GM19468 (cell line): ENCODE measurements at regions not wholly inside any gene's neighbourhood (a gene's known extent, or its start where the extent isn't known, plus 50 kb on each side); places are given as distances from the start of the nearest gene placed in this dataset.
"Not testable (repeated sequence)": the region's sequence is repeated elsewhere in the genome, so short reads cannot be mapped to it uniquely, and the experiment has no call there.

Source experiments
- ATAC-seq: cut with Tn5 transposase; IDR thresholded peaks from one replicate; pipeline ENCODE4 v1.9.1; 2021; ENCODE audit warnings: mild to moderate bottlenecking, moderate library complexity, moderate number of reproducible peaks; ENCODE audit not compliant: unreplicated experiment; ENCODE audit errors: extremely low read depth

GRCh38 chr2:59871830-59872229 lies 681.6 kb downstream of the BCL11A start:
- no peak for ATAC-seq

DNA sequence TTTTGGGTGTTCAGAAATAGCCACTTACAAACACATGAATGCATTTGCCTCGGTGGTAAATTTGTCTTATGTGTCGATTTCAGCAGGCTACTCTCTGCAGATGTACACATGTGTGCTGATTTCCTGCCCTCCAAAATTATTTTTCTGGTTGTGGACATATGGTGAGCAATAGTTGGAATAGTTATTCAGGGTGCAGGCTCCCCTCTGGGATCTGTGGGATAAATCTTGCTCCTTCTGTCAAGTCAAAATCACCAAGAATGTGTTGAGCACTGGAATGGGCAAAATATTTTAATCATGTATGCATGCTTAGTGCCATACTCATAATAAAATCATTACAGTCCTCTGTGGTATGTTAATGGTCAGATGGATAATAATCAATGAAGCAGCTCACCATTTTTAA lies 684.5 kb downstream of the BCL11A start:
- ATAC-seq: no peak

DNA sequence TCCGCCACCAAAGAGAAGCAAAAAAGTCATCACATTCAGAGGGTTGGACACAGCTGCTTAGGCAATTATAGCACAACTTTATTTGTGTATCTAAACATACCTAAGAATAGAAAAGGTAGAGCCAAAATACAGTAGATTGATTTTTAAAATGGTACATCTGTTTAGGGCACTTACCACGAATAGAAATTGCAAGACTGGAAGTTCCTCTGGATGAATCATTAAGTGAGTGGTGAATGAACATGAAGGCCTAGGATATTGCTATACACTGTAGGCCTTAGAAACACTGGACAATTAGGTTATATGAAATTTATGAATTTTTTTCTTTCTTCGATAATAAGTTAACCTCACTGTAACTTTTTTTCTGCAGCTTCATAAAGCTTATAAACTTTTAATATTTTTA lies 687.0 kb downstream of the BCL11A start:
- no peak for ATAC-seq

- no peak for ATAC-seq
Observed at GRCh38 chr2:59858540-59858939, 694.9 kb downstream of the BCL11A start.

GRCh38 chr2:59857109-59857508 lies 696.3 kb downstream of the BCL11A start:
- no peak for ATAC-seq

DNA sequence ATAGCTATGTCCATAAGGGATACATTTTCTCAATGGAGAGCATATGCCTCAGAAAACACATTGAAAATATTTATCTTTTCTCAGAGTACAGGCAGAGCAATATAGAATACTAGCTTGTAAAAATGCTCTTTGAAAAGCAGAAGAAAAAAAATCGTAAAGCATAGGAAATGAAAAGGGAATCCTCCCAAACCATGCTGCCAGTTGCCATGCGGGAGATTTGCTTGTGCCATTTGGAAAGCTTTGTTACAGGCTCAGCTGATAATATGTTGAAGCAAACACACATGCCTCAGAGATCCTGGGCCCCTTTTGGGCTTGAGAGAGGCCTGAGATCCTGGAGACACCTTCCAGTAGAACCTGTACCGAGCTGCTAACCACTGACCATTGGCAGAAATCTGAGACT lies 697.1 kb downstream of the BCL11A start:
- no peak for ATAC-seq

DNA sequence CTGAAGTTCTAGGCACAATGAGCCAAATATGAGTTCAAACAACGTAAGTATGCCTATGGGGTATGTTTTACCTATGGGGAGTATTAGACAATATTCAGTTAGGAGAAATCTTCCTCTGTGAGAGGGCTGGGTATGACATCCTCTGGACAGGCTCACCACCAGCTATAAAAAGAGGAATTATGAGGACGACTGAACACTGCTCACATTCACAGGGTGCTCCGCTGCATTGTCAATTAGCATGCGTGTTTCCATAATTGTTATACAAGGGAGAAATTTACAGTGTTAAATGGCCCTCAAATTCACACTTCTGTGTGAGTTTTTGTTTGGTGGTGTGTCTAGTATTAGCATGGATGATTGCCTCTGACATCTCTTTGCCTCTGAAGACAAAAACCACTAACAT lies 700.4 kb downstream of the BCL11A start:
- ATAC-seq: no peak

DNA sequence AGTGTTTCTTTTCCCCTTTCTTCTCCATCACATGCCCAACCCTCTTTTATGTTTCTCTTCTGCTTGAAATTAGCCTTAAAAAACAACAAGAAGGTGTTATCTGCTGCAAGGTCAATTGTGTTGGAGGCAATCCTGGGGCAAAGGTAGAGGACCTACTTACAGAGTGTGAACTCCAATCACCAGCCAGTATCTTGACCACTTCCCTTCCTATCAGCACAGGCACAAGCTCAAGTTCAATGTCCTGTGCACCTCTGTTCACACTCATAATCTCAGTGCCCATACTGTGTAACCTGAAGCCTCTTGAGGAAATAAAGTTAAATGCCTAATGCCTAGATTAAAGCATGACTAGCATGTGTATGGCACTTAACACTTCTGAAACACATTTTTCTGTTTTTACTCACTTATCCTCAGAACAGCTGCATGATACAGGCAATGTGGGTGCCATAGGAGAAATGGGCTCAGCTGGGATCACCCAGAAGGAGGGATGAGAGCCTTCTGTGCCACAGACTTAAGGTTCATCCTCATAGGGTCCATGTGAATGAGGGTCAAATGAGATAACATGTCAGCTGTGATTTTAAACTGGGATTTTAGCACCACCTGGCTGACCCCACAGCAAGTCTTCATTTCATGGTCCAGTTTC lies 701.5 kb downstream of the BCL11A start:
- no peak for ATAC-seq

DNA sequence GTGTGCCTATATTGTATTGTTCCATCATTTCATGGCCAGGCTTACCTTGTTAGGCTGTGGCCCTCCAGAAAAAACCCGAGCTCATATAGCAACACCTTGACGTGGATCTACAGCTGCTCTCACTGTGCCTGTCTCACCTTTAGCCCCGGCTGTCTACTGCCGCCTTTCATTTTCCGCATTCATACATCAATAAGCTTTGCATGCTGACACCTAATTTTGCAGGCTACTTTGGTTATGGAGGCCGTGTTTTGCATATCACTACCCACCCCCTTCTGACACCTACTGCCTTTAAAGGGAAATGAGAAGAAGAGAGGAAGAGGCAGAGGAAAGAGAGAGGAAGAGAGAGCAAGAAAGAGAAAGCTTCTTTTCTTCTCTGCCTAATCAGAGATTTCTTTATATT lies 702.9 kb downstream of the BCL11A start:
- no peak for ATAC-seq

GRCh38 chr2:59833941-59834340 lies 719.5 kb downstream of the BCL11A start:
- ATAC-seq: no peak

DNA sequence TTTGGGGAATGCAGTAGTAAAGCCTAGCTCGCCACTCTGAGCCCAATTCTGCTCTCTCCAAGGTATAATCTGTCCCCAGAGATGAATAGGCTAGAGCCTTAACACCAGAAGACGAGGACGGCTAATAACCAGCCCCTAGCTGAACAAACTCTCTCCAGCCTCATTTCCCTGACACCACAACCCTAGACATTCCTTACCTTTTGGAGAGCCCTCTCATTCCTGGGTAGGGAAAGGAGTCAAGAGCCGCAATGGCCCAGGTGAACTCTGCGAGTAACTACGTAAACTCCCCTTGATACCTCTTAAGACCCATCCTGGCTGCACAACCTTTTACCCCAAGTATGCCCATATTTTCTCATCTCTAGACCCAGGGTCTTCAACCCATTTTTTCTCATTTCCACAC lies 722.9 kb downstream of the BCL11A start:
- no peak for ATAC-seq

DNA sequence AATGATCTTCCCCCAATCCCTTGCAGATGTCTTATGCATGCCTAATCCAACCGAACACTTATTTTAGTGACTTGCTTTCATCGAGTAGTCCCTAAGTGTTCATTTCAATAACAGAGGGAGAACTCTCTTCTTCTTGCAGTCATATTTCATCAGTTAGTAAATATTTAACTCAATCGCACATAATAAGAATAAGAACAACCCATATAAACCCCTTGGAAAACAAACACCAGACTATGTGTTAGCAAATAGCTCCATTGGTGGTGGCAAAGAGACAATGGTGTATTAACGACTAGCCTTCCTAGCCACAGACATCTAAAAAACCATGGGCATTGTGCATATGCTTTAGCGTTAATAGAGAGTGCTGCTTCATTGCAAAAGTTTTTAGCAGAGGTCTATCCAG lies 725.8 kb downstream of the BCL11A start:
- no peak for ATAC-seq

GRCh38 chr2:59826177-59826576 lies 727.3 kb downstream of the BCL11A start:
- no peak for ATAC-seq

DNA sequence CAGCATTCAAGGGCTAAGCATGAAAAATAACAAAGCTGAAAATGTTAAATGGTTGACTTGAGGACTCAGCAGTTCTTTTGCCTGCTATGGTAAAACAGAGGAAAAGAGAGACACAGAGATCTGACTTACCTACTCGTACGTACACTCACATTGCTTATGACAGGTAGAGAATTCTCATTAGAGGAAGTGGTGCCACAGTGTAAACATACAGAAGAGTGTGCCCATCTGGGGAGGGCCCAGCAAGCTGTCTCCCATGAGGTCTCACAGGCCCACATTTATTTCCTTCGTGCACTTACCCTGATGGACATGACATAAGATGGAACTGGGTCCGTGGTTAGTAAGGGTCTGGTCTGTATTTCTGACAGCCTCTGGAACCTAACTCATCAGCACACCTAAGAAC lies 729.1 kb downstream of the BCL11A start:
- ATAC-seq: no peak

- no peak for ATAC-seq
Observed at GRCh38 chr2:59816075-59816474, 737.4 kb downstream of the BCL11A start.

DNA sequence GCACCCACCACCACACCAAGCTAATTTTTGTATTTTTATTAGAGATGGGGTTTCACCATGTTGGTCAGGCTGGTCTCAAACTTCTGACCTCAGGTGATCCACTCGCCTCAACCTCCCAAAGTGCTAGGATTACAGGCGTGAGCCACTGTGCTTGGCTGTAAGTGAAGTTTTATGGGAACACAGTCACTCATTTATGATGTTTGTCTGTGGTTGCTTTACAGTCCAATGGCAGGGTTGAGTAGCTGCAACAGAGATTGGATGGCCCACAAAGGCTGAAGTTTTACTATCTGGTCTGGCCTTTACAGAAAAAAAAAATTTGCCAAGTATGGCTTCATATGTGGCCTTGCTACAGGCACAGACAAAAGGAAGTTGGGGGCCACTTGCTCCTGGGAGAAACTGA lies 743.2 kb downstream of the BCL11A start:
- ATAC-seq: not testable (repeated sequence)

DNA sequence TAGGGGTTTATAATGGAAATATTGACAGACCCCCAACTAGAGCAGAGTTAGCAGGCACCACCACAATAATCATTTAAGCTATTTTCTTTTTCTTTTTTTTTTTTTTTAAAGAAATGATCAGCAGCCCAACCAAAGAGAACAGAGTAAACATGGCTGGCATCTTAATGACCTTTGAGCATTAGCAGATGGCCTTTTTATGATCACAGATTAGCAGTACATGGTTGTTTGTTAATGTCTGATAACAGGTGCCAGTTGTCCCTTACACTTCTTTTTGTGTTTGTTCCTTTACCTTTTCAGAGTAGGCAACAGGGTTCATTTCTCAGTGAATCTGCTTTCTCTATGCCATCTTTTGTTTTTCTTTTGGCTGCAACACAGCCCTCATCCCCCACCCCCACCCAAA lies 747.0 kb downstream of the BCL11A start:
- ATAC-seq: no peak

- no peak for ATAC-seq
Observed at GRCh38 chr2:59804732-59805131, 748.7 kb downstream of the BCL11A start.

DNA sequence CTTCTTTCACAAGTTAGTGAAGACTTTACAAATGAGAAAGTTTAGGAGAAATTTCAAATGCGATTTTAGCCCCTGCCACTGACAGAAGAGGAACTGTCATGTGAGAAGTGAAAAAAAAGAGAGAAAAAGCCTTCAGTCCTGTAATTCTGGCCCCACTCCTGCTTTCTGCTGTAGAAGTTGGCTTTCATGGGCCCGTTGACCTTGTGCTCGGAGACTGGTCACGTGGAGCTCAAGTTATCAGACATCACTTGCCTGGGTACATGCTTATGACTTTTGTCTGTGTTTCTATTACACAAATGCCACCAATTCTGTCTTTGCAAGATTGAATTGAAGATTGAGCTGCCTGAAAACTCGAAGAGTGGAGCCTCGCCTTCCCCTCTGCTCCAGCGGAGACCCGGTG lies 749.9 kb downstream of the BCL11A start:
- no peak for ATAC-seq

DNA sequence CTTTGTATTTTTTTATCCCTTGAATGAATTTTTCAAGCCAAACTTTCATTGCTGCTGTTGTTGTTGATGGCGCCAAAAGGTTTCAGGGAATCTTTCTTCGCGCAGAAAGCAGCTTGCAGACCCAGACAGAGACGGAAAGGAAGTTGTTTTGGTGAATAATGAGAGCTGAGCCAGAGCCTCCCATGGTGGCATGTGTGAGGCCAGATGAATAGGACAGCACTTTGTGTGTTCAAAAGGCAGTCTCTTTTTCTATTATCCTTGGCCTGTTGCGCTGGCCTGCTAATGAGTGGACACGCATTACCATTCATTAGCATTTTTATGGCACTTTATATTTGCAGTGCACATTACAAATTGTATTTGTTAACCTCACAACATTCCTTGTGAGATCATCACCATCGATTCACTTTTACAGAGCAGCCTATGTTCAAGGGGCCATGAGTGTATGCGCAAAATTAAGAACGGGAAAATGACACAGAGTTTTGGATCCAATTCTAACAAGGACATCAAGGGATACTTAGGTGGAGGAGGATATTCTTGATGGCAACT lies 754.7 kb downstream of the BCL11A start:
- no peak for ATAC-seq

DNA sequence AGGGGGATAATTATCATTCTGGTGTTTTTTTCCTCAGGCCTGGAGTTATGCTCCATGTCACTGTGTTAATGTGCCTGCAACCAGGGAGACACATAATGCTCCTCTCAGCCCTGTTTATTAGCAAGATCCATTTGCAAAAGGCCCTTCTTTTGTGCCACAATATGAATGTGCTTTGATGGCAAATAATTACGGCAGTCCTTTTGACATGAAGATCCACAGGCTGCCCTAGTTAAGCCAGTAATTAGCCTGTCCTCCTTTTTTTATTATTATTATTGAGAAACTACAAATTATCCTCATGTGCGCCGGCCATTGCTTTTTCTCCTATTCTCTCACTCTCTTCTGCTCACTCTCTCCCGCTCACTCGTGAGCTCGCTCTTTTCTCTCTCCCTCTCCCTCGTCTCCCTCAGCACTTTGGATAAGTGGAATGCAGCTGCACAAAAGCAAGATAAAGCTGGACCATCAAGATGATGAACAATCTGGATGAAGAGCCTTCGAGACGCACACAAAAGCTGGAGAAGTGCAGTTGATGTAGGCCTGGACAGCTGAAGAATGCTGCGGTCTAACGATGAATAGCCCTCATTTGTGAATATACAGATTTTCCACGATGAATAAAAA lies 762.3 kb downstream of the BCL11A start:
- no peak for ATAC-seq
